ENCODE measurements at regions not wholly inside any gene's neighbourhood (a gene's known extent, or its start where the extent isn't known, plus 50 kb on each side); places are given as distances from the start of the nearest gene placed in this dataset.
"Not testable (repeated sequence)": the region's sequence is repeated elsewhere in the genome, so short reads cannot be mapped to it uniquely, and the experiment has no call there.

- DNase-seq (ENCODE audit: low read depth) = peak; percentile 44
Observed at GRCh38 chr12:25615119-25615518, 62.0 kb upstream of the LMNTD1 start.

GRCh38 chr12:25616286-25616685, 63.2 kb upstream of the LMNTD1 start:
- no peak for DNase-seq (ENCODE audit: low read depth)

GRCh38 chr12:25617991-25618390, 64.9 kb upstream of the LMNTD1 start:
- DNase-seq (ENCODE audit: low read depth) = no peak

DNA sequence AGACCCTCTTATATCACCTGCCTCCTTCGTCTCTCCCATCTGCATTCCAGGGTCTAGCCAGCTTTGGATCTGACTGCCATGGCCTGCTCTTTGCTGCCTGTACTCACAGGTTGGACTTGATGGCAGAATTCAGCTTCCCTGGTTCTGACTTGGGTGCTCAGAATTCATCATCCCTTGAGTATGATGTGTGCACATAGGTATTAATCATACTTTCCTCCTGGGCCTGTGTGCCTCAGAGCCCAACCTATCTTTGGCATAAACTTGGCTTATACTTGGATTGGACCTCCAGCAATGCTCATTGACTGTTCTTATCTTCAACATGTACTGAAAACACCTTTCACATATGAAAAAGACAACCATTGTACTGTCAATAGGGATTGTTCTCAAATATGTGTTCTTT, 70.7 kb upstream of the LMNTD1 start:
- DNase-seq (ENCODE audit: low read depth) = no peak

DNA sequence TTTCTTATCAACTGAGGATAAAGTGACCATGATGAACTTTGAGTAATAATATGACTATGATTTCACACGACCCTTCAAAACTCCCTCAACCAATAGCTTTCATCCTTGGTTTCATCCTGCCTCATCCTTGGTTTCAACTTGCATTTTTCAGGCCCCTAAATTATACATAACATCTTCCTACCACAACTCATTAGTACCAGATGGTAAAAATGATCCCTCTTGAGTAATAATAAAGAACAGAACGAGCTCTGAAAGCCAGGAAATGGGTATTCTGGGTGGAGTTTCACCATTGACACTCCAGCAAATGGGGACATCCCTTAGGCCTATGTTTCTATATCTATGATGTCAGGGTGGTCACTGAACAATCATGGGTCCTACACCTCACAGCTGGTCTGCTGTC, 72.1 kb upstream of the LMNTD1 start:
- DNase-seq (ENCODE audit: low read depth) = no peak

DNA sequence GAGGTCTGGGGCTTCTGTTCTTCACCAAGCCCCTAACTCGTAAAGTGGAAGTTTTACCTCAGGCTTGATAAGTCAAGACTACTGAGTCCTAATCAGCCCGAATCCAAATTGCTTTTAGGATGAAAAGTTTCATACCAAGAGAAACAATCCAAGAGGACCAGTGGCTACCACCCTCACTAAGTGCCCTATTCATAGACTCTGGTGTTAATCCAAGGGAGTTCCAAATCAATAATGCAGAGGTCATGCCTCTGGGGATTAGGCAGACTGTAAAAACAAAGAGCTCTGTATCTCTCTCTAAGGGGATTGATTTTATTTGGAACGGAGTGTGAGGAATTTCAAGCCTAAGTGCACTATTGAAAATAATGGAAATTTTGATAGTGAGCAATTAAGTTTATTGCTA, 76.3 kb upstream of the LMNTD1 start:
- no peak for DNase-seq (ENCODE audit: low read depth)

DNA sequence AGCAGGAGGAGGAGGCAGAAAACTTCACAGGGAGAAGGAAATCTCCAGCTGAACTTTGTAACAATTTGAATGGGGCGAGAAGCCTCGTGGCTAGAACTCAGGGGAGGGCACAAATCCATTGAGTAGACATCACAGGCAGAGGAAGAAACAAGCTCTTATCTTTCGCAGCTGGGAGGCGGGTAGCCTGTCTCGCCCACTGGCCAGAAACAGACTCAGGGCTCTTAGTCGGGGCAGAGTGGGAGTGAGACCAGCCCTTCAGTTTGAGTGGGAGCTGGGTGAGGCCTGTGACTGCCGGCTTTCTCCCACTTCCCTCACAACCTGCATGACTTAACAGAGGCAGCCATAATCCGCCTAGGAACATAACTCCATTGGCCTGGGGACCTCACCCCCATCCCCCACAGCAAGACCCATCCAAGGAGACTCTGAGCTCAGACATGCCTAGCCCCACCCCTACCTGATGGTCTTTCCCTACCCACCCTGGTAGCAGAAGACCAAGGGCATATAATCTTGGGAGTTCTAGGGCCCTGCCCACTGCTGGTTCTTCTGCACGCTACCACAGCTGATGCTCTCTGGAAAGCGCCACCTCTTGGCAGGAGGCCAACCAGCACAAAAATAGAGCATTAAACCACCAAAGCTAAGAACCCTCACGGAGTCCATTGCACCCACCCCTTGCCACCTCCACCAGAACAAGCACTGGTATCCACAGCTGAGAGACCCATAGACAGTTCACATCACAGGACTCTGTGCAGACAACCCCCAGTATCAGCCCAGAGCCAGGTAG, 77.8 kb upstream of the LMNTD1 start:
- DNase-seq (ENCODE audit: low read depth) = not testable (repeated sequence)

DNA sequence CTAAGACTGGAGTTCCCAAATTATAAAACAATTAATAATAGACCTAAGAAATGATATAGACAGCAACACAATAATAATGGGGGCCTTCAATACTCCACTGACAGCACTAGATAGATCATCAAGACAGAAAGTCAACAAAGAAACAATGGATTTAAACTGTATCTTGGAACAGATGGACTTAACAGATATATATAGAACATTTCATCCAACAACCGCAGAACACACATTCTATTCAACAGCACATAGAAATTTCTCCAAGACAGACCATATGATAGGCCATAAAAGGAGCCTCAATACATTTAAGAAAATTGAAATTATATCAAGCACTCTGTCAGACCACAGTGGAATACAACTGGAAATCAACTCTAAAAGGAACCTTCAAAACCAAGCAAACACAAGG, 80.1 kb upstream of the LMNTD1 start:
- DNase-seq (ENCODE audit: low read depth) = not testable (repeated sequence)

GRCh38 chr12:25637752-25638151, 84.7 kb upstream of the LMNTD1 start:
- no peak for DNase-seq (ENCODE audit: low read depth)

- no peak for DNase-seq (ENCODE audit: low read depth)
Observed at GRCh38 chr12:25639406-25639805, 86.3 kb upstream of the LMNTD1 start.

- DNase-seq (ENCODE audit: low read depth) = no peak
Observed at GRCh38 chr12:25644979-25645378, 91.9 kb upstream of the LMNTD1 start.

DNA sequence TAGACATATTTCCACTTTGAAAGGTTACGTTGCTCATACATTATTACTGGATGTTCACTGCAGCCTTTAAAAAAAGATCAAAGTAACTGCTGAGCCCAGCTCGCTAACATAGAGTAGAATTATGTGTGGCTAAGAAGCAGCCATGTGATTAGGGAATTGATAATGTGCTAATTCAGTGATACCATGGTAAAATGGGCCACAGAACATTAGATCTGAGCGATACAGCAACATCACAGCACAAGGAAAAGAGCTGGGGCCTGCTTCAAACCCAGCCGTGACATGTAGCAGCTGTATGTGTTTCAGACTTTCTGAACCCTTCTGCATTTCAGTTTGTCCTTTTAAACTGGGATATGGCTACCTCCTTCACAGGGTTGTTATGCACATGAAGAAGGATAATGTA, 92.3 kb upstream of the LMNTD1 start:
- DNase-seq (ENCODE audit: low read depth) = no peak

GRCh38 chr12:25651931-25652330, 98.8 kb upstream of the LMNTD1 start:
- no peak for DNase-seq (ENCODE audit: low read depth)

GRCh38 chr12:25652371-25652770, 99.3 kb upstream of the LMNTD1 start:
- DNase-seq (ENCODE audit: low read depth) = no peak

- DNase-seq (ENCODE audit: low read depth) = no peak
Observed at GRCh38 chr12:25653487-25654175, 100.5 kb upstream of the LMNTD1 start.

- no peak for DNase-seq (ENCODE audit: low read depth)
Observed at GRCh38 chr12:25655702-25656101, 102.6 kb upstream of the LMNTD1 start.

DNA sequence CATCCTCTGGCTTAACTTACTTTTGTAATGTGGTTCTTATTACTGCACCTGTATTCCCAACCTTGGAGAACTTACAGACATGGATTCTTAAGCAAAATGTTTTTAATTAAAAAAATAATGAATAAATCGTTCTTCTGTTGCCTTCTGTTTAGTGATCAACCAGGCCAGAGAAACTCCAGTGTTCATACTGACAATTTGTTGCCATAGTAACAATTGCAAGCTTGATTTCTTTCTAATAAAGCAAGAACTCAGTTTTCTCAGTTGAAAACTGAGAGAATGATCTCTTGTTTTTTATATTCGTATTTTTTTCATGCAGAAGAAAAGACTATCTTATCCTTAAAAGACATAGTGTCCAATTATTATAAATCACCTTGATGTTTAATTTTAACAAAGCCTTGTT, 106.5 kb upstream of the LMNTD1 start:
- no peak for DNase-seq (ENCODE audit: low read depth)

DNA sequence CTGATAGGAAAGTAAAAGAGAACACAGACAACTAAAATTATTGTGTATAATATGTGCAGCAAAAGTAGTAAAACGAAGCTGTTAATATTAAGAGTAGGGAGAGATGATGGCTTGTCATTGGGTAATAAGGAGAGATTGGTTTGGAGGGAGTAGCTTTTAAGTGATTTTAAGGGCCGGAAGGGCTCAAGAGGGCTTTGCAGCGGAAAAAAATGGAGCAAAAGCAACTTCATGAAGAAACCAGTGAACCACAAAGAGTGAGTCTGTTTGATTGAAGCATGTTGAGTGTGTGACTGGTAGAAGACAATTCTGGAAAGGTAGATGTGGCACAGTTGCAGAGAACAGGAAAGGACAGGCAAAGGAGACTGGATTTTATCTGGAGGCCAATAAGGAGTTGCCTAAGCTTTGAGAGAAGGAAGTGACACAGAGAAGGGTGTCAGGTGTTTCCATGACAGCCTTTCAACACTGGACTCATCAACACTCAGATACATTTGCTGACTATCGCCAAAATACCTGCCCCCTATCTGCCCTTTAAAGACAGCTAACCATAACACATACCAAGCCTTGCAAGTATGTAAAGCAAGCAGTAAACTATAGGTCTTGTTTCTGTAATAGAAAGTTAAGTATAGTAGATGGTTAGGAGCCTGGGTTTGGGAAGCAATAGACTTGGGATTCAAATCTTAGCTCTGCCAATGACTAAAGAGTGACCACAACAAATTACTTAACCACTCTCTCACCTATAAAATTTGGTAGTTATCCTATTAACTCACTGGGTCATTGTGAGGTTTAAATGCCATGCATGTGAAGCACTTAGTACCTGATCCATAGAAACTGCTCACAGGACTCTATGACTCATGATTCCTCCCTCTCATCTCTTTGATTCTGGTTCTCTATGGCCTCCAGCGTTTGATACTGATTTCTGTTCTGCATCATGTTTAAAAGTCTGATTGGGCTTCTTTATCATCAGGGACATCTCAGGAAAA, 117.3 kb upstream of the LMNTD1 start:
- no peak for DNase-seq (ENCODE audit: low read depth)

- no peak for DNase-seq (ENCODE audit: low read depth)
Observed at GRCh38 chr12:25675808-25676207, 122.7 kb upstream of the LMNTD1 start.

GRCh38 chr12:25677232-25677937, 124.3 kb upstream of the LMNTD1 start:
- DNase-seq (ENCODE audit: low read depth) = no peak

DNA sequence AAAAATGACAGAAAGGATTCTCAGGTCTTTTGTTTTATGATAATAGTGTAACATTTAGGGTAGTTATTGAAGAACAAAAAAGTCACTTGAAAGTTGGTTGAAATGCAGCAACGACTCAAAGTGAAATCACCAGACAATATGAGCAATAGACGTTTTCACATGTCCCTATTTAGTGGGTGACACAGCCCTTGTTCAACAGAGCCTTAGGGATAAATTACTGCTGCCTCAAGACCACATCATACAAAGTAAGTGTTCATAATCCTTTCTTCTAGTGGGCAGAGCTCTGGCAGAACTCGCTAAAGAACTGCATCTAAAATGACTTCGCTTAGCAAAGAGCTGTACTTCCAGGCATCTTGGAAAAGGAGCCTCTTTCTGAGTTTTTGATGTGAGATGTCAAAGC, 128.5 kb upstream of the LMNTD1 start:
- DNase-seq (ENCODE audit: low read depth) = no peak

DNA sequence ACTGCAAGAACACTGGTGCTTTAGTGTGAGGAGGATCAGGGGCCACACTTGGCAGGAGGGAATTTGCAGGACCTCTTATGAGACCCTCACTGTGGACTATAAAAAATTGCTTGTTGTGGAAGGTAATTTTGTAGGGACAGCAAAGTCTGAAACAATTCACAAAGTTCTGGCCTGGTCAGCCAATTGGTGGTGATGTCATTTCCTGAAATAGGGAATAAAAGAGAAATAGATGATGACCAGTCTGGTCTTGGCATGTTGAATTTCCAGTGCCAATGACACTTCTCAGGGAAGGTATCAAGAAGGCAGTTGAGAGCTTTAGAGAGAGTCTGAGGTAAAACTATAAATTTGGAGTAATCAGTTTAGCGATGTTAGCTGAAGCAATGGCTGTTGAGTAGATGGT, 129.3 kb upstream of the LMNTD1 start:
- DNase-seq (ENCODE audit: low read depth) = no peak

Data from GM04503 (cell line).